HG03066 (cell line): ENCODE measurements at regions not wholly inside any gene's neighbourhood (a gene's known extent, or its start where the extent isn't known, plus 50 kb on each side); places are given as distances from the start of the nearest gene placed in this dataset.

Experiments
- ATAC-seq: cut with Tn5 transposase; IDR thresholded peaks from one replicate; pipeline ENCODE4 v1.9.1; 2021; ENCODE audit warnings: low read depth; ENCODE audit not compliant: unreplicated experiment

- ATAC-seq = no peak
Observed at GRCh38 chr17:79239205-79239604, 164.6 kb downstream of the ENGASE start.

GRCh38 chr17:79237448-79238053, 162.9 kb downstream of the ENGASE start:
- ATAC-seq = no peak

- no peak for ATAC-seq
Observed at GRCh38 chr17:79235808-79236207, 161.2 kb downstream of the ENGASE start.

GRCh38 chr17:79233916-79234551, 159.4 kb downstream of the ENGASE start:
- no peak for ATAC-seq

- no peak for ATAC-seq
Observed at GRCh38 chr17:79232957-79233356, 158.3 kb downstream of the ENGASE start.

GRCh38 chr17:79231766-79232287, 157.2 kb downstream of the ENGASE start:
- no peak for ATAC-seq

GRCh38 chr17:79230576-79230975, 156.0 kb downstream of the ENGASE start:
- ATAC-seq = no peak

- ATAC-seq = no peak
Observed at GRCh38 chr17:79226037-79226436, 151.4 kb downstream of the ENGASE start.

GRCh38 chr17:79224903-79225302, 150.3 kb downstream of the ENGASE start:
- no peak for ATAC-seq

GRCh38 chr17:79224476-79224875, 149.9 kb downstream of the ENGASE start:
- ATAC-seq = no peak

- ATAC-seq = no peak
Observed at GRCh38 chr17:79223953-79224352, 149.3 kb downstream of the ENGASE start.

GRCh38 chr17:79223471-79223870, 148.8 kb downstream of the ENGASE start:
- no peak for ATAC-seq

- no peak for ATAC-seq
Observed at GRCh38 chr17:79221597-79221996, 147.0 kb downstream of the ENGASE start.

- ATAC-seq = no peak
Observed at GRCh38 chr17:79220713-79221291, 146.2 kb downstream of the ENGASE start.

- no peak for ATAC-seq
Observed at GRCh38 chr17:79220201-79220712, 145.6 kb downstream of the ENGASE start.

- no peak for ATAC-seq
Observed at GRCh38 chr17:79219208-79219935, 144.7 kb downstream of the ENGASE start.

GRCh38 chr17:79218825-79219200, 144.2 kb downstream of the ENGASE start:
- ATAC-seq = no peak

GRCh38 chr17:79218175-79218824, 143.7 kb downstream of the ENGASE start:
- no peak for ATAC-seq

GRCh38 chr17:79217473-79218135, 143.0 kb downstream of the ENGASE start:
- ATAC-seq = no peak

- ATAC-seq = no peak
Observed at GRCh38 chr17:79216826-79217225, 142.2 kb downstream of the ENGASE start.
